Keratinocyte (primary cell): ENCODE measurements at regions not wholly inside any gene's neighbourhood (a gene's known extent, or its start where the extent isn't known, plus 50 kb on each side); places are given as distances from the start of the nearest gene placed in this dataset.
A peak's percentile ranks its signal among the peaks of the same experiment; 100 is the strongest.

Experiments used
- DNase-seq: peaks from one replicate; pipeline ENCODE4 v3.0.0-alpha.2; 2011; ENCODE audit warnings: low read depth, missing footprints, low spot score
- FAIRE-seq: peaks from 2 replicates; lab custom pipeline; 2011; peaks lifted over from hg19 to GRCh38; lab: Jason Lieb, UNC
- H2AFZ ChIP-seq: 2 replicates; pipeline ENCODE4 v1.6.0; 2012; ENCODE audit warnings: low read length, control low read depth, inconsistent platforms; ENCODE audit not compliant: control insufficient read depth
- H3K27ac ChIP-seq: 2 replicates; pipeline ENCODE4 v1.5.1; 2011; ENCODE audit warnings: low read length; ENCODE audit not compliant: control insufficient read depth, insufficient read depth
- H3K27me3 ChIP-seq: 3 replicates; pipeline ENCODE4 v1.6.0; 2011; ENCODE audit warnings: low read length; ENCODE audit not compliant: control insufficient read depth, insufficient read depth; ENCODE audit errors: extremely low read depth
- H3K36me3 ChIP-seq, 2 experiments: 2 replicates in 1 of 2; 3 replicates in 1 of 2; pipeline ENCODE4 v1.5.1; 2011; ENCODE audit warnings: low read length in 2 of 2, mild to moderate bottlenecking in 1 of 2; ENCODE audit not compliant: control insufficient read depth in 2 of 2, insufficient read depth in 2 of 2; ENCODE audit errors: extremely low read depth in 1 of 2
- H3K4me1 ChIP-seq: 3 replicates; pipeline ENCODE4 v1.5.1; 2011; ENCODE audit warnings: low read length; ENCODE audit not compliant: control insufficient read depth, insufficient read depth; ENCODE audit errors: extremely low read depth
- H3K4me2 ChIP-seq: 3 replicates; pipeline ENCODE4 v1.6.0; 2011; ENCODE audit warnings: low read depth, low read length; ENCODE audit not compliant: control insufficient read depth, insufficient read depth; ENCODE audit errors: extremely low read depth
- H3K4me3 ChIP-seq, 3 experiments: fragments of 200-600 bp in 1 of 3; sonication (generic) in 1 of 3; 2 replicates in 2 of 3; 3 replicates in 1 of 3; pipeline ENCODE4 v1.5.1; 2011 to 2016; ENCODE audit warnings: low read length in 3 of 3, mild to moderate bottlenecking in 3 of 3, control low read depth in 2 of 3, inconsistent platforms in 1 of 3, low read depth in 1 of 3, mixed read lengths in 1 of 3, mixed run types in 1 of 3, moderate library complexity in 1 of 3; ENCODE audit not compliant: control insufficient read depth in 2 of 3, insufficient read depth in 2 of 3; ENCODE audit errors: extremely low read depth in 1 of 3
- H3K79me2 ChIP-seq: 2 replicates; pipeline ENCODE4 v1.6.0; 2012; ENCODE audit warnings: low read length; ENCODE audit not compliant: control insufficient read depth, insufficient read depth
- H3K9ac ChIP-seq: 3 replicates; pipeline ENCODE4 v1.6.0; 2011; ENCODE audit warnings: low read length; ENCODE audit not compliant: control insufficient read depth, insufficient read depth; ENCODE audit errors: extremely low read depth
- H3K9me1 ChIP-seq: 3 replicates; pipeline ENCODE4 v1.6.0; 2011; ENCODE audit warnings: low read length; ENCODE audit not compliant: control insufficient read depth, insufficient read depth; ENCODE audit errors: extremely low read depth
- H3K9me3 ChIP-seq: 2 replicates; pipeline ENCODE4 v1.5.1; 2012; ENCODE audit warnings: low read depth, low read length; ENCODE audit not compliant: control insufficient read depth
- H4K20me1 ChIP-seq: 3 replicates; pipeline ENCODE4 v1.6.0; 2011; ENCODE audit warnings: low read length; ENCODE audit not compliant: control insufficient read depth, insufficient read depth; ENCODE audit errors: extremely low read depth
- CTCF ChIP-seq, 3 experiments: IDR thresholded peaks in 1 of 3; conservative IDR thresholded peaks in 1 of 3; optimal IDR thresholded peaks in 1 of 3; 2 replicates in 2 of 3; 3 replicates in 1 of 3; pipeline versions ENCODE3 to v1.5.1; 2011; ENCODE audit warnings: low read length in 3 of 3, mild to moderate bottlenecking in 3 of 3, moderate library complexity in 2 of 3, control low read depth in 1 of 3, inconsistent platforms in 1 of 3; ENCODE audit not compliant: insufficient read depth in 2 of 3; ENCODE audit errors: extremely low read depth in 1 of 3
- EZH2 ChIP-seq: IDR thresholded peaks from one replicate; pipeline ENCODE4 v1.6.1; 2012; ENCODE audit warnings: inconsistent platforms, mild to moderate bottlenecking, low read length, moderate library complexity
- dilution Hi-C: fragments of 300-500 bp; cut with MboI; formaldehyde crosslinking; loops from one replicate; pipeline ENCODE4 v1.7.0; 2020; ENCODE audit warnings: low sequenced_read_pairs; ENCODE audit not compliant: extremely low pct_ligation_motif_present

DNA sequence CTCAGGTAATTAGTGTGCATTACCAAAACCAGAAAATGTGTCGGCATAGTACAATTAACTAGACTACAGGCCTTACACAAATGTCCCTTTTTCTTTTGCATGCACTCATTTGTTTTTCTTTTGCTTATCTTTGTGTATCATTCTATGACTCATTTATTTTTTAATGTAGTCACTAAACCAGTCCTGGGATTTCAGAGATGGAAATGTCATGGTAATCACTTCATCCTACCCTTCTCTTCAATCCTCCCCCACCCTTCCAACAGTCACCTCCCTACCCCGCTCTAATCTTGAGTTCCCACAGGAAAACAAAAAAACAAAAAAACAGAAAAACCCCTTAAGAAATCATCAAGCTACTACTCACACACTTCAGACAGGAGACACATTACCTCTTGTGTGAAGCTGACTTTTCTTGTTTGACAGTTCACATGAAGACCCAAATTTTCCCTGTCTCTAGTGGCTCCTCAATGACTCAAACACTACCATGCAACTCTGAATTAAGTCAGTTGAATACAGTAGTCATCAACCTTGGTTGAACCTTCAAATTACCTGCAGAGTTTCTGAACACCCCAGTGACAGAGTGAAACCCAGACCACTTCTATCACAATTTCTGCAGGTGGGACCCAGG is 242.4 kb upstream of the SALL1 start:
- Histone ChIP-seq H3K9ac (no peak overlapping the region), H3K4me1 (no peaks in the 10 kb centered on the region)

GRCh38 chr16:51392521-51393187 is 241.6 kb upstream of the SALL1 start:
- no peak for DNase-seq
- no peaks in the 10 kb centered on the region for H4K20me1 ChIP-seq
- H3K4me2 ChIP-seq = no peak overlapping the region
- no peak overlapping the region for H2AFZ ChIP-seq
- H3K79me2 ChIP-seq = no peaks in the 10 kb centered on the region
- H3K27me3 ChIP-seq = no peaks in the 10 kb centered on the region
- no peak for TF ChIP-seq EZH2
- TF ChIP-seq CTCF (optimal IDR thresholded peaks at IDR 0.05 in 1 of 3, IDR thresholded peaks at IDR 0.05 in 1 of 3, conservative IDR thresholded peaks at IDR 0.05 in 1 of 3; ENCODE audit: extremely low read depth in 1 of 3, insufficient read depth in 2 of 3, low read length in 3 of 3) = no peak
- FAIRE-seq = no peak
- dilution Hi-C loops = no loop called here
- H3K4me1 ChIP-seq = no peaks in the 10 kb centered on the region
- H3K9me3 ChIP-seq = no peaks in the 10 kb centered on the region
- peak overlapping the region; percentile 16 for H3K27ac ChIP-seq
- no peak overlapping the region for H3K4me3 ChIP-seq
- H3K36me3 ChIP-seq = no peaks in the 10 kb centered on the region
- no peaks in the 10 kb centered on the region for H3K9me1 ChIP-seq
- no peak overlapping the region for H3K9ac ChIP-seq

More for the DNA sequence above, 242.4 kb upstream of the SALL1 start:
- no peaks in the 10 kb centered on the region for H3K9me1 ChIP-seq
- H3K36me3 ChIP-seq = no peaks in the 10 kb centered on the region
- no peak overlapping the region for H3K4me2 ChIP-seq
- H3K79me2 ChIP-seq = no peaks in the 10 kb centered on the region
- H3K27ac ChIP-seq = peak overlapping the region; percentile 16
- no peaks in the 10 kb centered on the region for H3K9me3 ChIP-seq
- no peak for TF ChIP-seq CTCF (optimal IDR thresholded peaks at IDR 0.05 in 1 of 3, IDR thresholded peaks at IDR 0.05 in 1 of 3, conservative IDR thresholded peaks at IDR 0.05 in 1 of 3; ENCODE audit: extremely low read depth in 1 of 3, insufficient read depth in 2 of 3, low read length in 3 of 3)
- TF ChIP-seq EZH2 = no peak
- H2AFZ ChIP-seq = no peak overlapping the region
- H3K27me3 ChIP-seq = no peaks in the 10 kb centered on the region
- dilution Hi-C loops = no loop called here
- no peak overlapping the region for H3K4me3 ChIP-seq
- DNase-seq = no peak
- no peak for FAIRE-seq
- no peaks in the 10 kb centered on the region for H4K20me1 ChIP-seq
